ENCODE measurements at regions not wholly inside any gene's neighbourhood (a gene's known extent, or its start where the extent isn't known, plus 50 kb on each side); places are given as distances from the start of the nearest gene placed in this dataset.

- TF ChIP-seq CHD7 (IDR thresholded peaks at IDR 0.05; ENCODE audit: insufficient replicate concordance, low read length) (no peak), SAP30 (IDR thresholded peaks at IDR 0.05; ENCODE audit: insufficient read depth, insufficient replicate concordance, low read length) (no peak), PHF8 (conservative IDR thresholded peaks at IDR 0.05; ENCODE audit: low read depth, low read length) (no peak), FOSL1 (IDR thresholded peaks at IDR 0.05; ENCODE audit: insufficient read depth, low read depth, low read length) (no peak), KDM1A (IDR thresholded peaks at IDR 0.05; ENCODE audit: borderline replicate concordance, low read length) (no peak), CREB1 (IDR thresholded peaks at IDR 0.05) (no peak), SRF (IDR thresholded peaks at IDR 0.05; ENCODE audit: low read depth, low read length) (no peak), RXRA (IDR thresholded peaks at IDR 0.05; ENCODE audit: insufficient read depth, low read depth, low read length) (no peak), RFX5 (IDR thresholded peaks at IDR 0.05; ENCODE audit: borderline replicate concordance, low read depth, low read length) (no peak), YY1 (IDR thresholded peaks at IDR 0.05; ENCODE audit: low read depth, low read length) (no peak), KDM5A (IDR thresholded peaks at IDR 0.05; ENCODE audit: low read length) (no peak), CHD2 (IDR thresholded peaks at IDR 0.05; ENCODE audit: low read length) (no peak), CBX8 (IDR thresholded peaks at IDR 0.05; ENCODE audit: borderline replicate concordance, low read depth, low read length) (no peak)
Measured at GRCh38 chr13:22662771-22663170, 518.0 kb upstream of the SGCG start (continued).
